GM10248 (cell line): ENCODE measurements at regions not wholly inside any gene's neighbourhood (a gene's known extent, or its start where the extent isn't known, plus 50 kb on each side); places are given as distances from the start of the nearest gene placed in this dataset.

Experiments
- CTCF ChIA-PET: fragments of 300-600 bp; sonication (Branson Sonifier 250); formaldehyde crosslinking; extraction: SDS; loops from one replicate; lab custom pipeline; 2021; ENCODE audit warnings: antibody characterized with exemption; lab: Yijun Ruan, JAX
- POLR2A ChIA-PET: fragments of 350-650 bp; sonication (Branson Sonifier 250); formaldehyde crosslinking; extraction: SDS; loops from one replicate; lab custom pipeline; 2020; ENCODE audit warnings: antibody characterized with exemption; lab: Yijun Ruan, JAX
- DNase-seq: peaks from one replicate; pipeline ENCODE4 v3.0.0; 2012; ENCODE audit errors: extremely low spot score
- TF ChIP-seq, protein P1 (sequence below): IDR thresholded peaks from 2 replicates; pipeline ENCODE4 v1.5.1; 2012; ENCODE audit warnings: mild to moderate bottlenecking, low read depth; ENCODE audit errors: extremely low read depth, missing control alignments, control extremely low read depth

DNA sequence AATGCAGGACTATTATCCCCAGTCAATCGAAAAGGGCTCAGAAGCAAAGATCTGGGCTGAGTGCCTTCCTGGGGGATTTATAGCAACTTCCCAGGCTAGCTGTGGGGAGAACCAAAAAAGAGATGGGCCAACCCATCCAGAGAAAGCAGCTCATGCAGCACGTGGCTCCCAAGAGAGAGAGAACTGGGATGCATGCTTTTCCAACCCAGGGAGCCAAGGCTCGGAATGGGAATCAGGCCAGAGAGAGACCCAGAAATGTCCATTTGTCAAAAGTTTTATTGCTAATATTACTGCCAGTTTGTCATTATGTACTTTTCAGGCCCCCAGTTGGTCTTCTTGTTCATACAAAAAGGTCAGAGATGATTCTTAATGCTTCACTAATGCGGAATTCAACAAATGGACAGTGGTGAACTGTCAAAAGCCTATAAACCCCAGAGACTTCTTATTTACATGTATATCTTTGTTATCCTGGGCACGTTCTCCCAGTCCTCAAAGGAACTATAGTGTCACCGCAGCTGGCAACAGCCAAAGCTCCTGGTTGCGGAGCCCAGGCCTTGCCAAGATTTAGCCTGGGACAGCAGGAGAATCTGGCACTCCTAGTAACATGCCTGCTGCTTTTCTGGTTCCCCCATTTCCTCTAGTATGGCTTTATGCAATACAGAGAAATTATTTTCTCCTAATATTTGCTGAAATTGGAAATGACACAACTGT, 139.1 kb upstream of the POU3F2 start:
- POLR2A ChIA-PET, result no interaction called here

DNA sequence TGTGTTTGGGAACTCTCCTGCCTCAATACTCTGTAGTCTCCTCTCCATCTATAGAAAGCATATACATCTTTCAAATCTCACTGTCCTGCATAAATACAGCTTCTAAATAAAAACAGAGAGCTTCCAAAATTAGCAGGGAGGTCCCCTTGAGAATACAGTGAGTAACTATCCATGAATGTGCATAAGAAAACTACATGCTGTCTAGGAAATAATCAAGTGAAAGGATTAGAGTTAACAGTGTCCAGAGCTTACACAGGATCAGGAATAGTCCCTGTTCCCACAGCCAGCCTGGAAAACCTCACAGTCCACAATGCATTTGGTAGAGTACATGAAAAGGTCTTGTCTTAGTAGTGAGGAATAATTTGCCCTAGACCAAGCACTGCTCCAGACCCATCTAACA, 123.0 kb upstream of the POU3F2 start:
- POLR2A ChIA-PET, result no interaction called here
- DNase-seq, result no peak

More for the DNA sequence above, 139.1 kb upstream of the POU3F2 start:
- DNase-seq, result no peak
- TF ChIP-seq, protein P1, sequence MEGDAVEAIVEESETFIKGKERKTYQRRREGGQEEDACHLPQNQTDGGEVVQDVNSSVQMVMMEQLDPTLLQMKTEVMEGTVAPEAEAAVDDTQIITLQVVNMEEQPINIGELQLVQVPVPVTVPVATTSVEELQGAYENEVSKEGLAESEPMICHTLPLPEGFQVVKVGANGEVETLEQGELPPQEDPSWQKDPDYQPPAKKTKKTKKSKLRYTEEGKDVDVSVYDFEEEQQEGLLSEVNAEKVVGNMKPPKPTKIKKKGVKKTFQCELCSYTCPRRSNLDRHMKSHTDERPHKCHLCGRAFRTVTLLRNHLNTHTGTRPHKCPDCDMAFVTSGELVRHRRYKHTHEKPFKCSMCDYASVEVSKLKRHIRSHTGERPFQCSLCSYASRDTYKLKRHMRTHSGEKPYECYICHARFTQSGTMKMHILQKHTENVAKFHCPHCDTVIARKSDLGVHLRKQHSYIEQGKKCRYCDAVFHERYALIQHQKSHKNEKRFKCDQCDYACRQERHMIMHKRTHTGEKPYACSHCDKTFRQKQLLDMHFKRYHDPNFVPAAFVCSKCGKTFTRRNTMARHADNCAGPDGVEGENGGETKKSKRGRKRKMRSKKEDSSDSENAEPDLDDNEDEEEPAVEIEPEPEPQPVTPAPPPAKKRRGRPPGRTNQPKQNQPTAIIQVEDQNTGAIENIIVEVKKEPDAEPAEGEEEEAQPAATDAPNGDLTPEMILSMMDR, result no peak
- CTCF ChIA-PET, result no interaction called here

DNA sequence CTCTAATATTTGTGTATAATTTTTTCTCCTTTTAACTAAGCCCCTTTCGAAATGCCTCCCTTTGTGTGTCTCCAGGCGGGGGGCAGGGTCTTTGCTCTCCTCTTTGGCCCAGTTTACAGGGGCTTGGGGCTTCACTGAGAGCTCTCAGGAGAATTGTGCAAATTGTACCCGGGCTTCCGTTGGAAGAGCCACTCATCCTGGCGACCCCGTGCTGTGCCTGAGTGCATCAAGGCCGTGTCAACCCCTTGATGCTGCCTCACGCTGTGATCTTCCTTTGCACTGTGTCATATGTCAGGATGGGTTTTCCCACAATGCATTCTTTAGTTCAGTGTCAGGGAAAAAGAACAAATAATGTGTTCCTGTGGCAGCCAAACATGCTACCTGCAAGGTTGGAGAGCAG, 118.0 kb upstream of the POU3F2 start:
- no peak for DNase-seq
- CTCF ChIA-PET, result no interaction called here
- TF ChIP-seq, protein P1, result no peak

More for the DNA sequence above, 123.0 kb upstream of the POU3F2 start:
- TF ChIP-seq, protein P1, result no peak
- CTCF ChIA-PET, result no interaction called here

DNA sequence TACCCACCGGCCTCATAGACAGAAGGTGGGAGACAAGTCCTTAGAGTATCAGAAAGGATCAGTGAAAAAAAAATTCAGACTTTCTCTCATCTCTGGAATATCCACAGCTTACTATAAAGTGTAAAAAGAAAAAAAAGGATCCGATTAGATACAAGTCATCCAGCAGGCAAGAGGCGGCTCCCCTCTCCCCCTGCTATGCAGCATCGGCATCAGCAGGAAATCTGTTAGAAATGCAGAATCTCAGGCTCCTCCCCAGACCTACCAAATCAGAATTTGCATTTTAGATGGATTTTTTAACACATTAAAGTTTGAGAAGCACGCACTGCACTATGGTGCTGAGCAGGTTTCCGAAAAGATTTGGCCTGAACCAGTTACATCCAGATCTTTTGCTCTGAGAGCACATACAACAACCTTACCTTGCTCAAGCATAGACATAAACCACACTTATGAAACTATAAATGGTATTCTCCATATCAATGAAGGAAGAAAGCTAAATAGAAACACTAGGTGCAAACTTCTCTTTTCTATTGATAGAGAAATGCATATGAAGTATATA, 117.0 kb upstream of the POU3F2 start:
- POLR2A ChIA-PET, result no interaction called here
- TF ChIP-seq, protein P1, result no peak
- CTCF ChIA-PET, result no interaction called here
- no peak for DNase-seq

More for the DNA sequence above, 118.0 kb upstream of the POU3F2 start:
- POLR2A ChIA-PET, result no interaction called here

DNA sequence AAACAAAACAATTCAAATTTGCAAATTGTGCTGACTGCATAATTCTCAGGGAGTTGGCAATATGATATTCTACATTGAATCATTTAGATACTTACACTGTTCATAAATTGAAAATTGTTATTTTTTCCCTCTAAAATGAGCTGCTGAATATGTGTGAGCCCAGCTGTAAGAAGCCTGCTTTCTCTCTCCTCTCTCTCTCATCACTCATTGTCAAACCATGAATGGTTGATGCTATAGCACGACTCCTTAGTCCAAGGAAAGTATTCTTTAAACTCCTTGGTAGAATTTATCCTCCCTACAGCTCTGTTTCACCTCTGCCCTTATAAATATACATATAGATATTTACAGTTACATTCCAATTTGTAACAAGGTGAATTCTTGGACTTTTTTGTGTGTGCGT, 116.4 kb upstream of the POU3F2 start:
- DNase-seq, result no peak
- TF ChIP-seq, protein P1, result no peak
- ChIA-PET POLR2A (no interaction called here), CTCF (no interaction called here)

DNA sequence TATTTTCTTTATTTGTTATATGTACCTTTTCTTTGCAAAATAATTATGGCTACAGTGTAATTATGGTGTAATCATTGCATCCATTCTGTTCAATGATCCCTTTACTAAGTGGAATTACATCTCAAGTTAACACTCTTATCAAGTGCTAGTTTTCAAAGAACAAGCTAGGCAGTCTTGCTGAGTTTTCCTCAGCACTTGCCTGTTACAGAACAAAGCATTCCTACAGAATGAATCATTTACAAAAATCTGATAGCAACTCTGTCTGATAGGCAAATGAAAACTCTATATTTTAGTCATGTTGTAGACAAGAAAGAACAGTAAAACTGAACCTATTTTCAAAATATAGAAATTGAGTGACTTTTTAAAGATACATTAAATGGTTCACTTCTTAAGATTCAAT, 109.8 kb upstream of the POU3F2 start:
- TF ChIP-seq, protein P1, result no peak
- CTCF ChIA-PET, result interaction anchor here (0.7 to 2.0 kb wide), 3 partner anchors 10 to 395 kb away, joined by 3 to 4 read pairs (median 3); no protein-coding TSS in a partner anchor
- DNase-seq, result no peak
- POLR2A ChIA-PET, result no interaction called here
